Stimulated activated naive B cell treated with anti-CD40 and anti-IgM and Interleukin-4, amounts not matched to agents 10 μg/mL and 1 μg/mL and 100 μg/mL, for 72 hours (primary cell): ENCODE measurements at regions not wholly inside any gene's neighbourhood (a gene's known extent, or its start where the extent isn't known, plus 50 kb on each side); places are given as distances from the start of the nearest gene placed in this dataset.

Experiments
- ATAC-seq, 2 donors: fragments of 150-1000 bp; cut with Tn5 transposase; replicated peaks; 2 replicates each; pipeline ENCODE4 v1.10.0; 2021; ENCODE audit warnings: moderate library complexity in 1 of 2
- DNase-seq: peaks from one replicate; pipeline ENCODE4 v3.0.0; 2021
- H3K27ac Mint-ChIP-seq: one replicate; pipeline ENCODE4 v1.8.0; 2022; ENCODE audit warnings: mild to moderate bottlenecking, mixed read lengths
- H3K27me3 Mint-ChIP-seq, 2 donors: one replicate each; pipeline ENCODE4 v1.8.0; 2022; ENCODE audit warnings: mixed read lengths in 2 of 2
- H3K36me3 Mint-ChIP-seq, 2 donors: one replicate each; pipeline ENCODE4 v1.8.0; 2022; ENCODE audit warnings: mixed read lengths in 2 of 2, mild to moderate bottlenecking in 1 of 2
- H3K4me1 Mint-ChIP-seq, 2 donors: one replicate each; pipeline ENCODE4 v1.8.0; 2022; ENCODE audit warnings: mixed read lengths in 2 of 2, mild to moderate bottlenecking in 1 of 2
- H3K4me3 Mint-ChIP-seq, 2 donors: one replicate each; pipeline ENCODE4 v1.8.0; 2022; ENCODE audit warnings: mild to moderate bottlenecking in 2 of 2, mixed read lengths in 2 of 2, moderate library complexity in 1 of 2
- H3K9me3 Mint-ChIP-seq, 2 donors: one replicate each; pipeline ENCODE4 v1.8.0; 2022; ENCODE audit warnings: mixed read lengths in 2 of 2, mild to moderate bottlenecking in 1 of 2

GRCh38 chr2:65807942-65808341 lies 375.5 kb upstream of the SPRED2 start:
- H3K27ac Mint-ChIP-seq = no peak overlapping the region
- peaks cover 5 to 12% of the 10 kb centered on the region in 2 donors for H3K9me3 Mint-ChIP-seq
- ATAC-seq (no peak), DNase-seq (no peak)
- no peaks in the 10 kb centered on the region for H3K4me1 Mint-ChIP-seq
- H3K27me3 Mint-ChIP-seq = peaks cover 10 to 11% of the 10 kb centered on the region in 2 donors
- no peaks in the 10 kb centered on the region for H3K36me3 Mint-ChIP-seq
- no peak overlapping the region for H3K4me3 Mint-ChIP-seq

GRCh38 chr2:65804777-65805176 lies 372.4 kb upstream of the SPRED2 start:
- no peak overlapping the region for H3K27ac Mint-ChIP-seq
- no peak overlapping the region for H3K4me3 Mint-ChIP-seq
- peaks cover 10 to 11% of the 10 kb centered on the region in 2 donors for H3K27me3 Mint-ChIP-seq
- no peaks in the 10 kb centered on the region for H3K36me3 Mint-ChIP-seq
- H3K9me3 Mint-ChIP-seq = peaks cover 5 to 12% of the 10 kb centered on the region in 2 donors
- ATAC-seq (no peak), DNase-seq (no peak)
- H3K4me1 Mint-ChIP-seq = no peaks in the 10 kb centered on the region

- Mint-ChIP-seq H3K9me3 (peaks cover 0 to 8% of the 10 kb centered on the region in 2 donors), H3K36me3 (no peaks in the 10 kb centered on the region), H3K27ac (no peak overlapping the region), H3K27me3 (peaks cover 10 to 11% of the 10 kb centered on the region in 2 donors), H3K4me3 (no peak overlapping the region), H3K4me1 (no peaks in the 10 kb centered on the region)
- no peak for DNase-seq
- ATAC-seq = no peak
Measured at GRCh38 chr2:65802298-65802942, 370.0 kb upstream of the SPRED2 start.

GRCh38 chr2:65800998-65801397 lies 368.6 kb upstream of the SPRED2 start:
- DNase-seq (no peak), ATAC-seq (no peak)
- Mint-ChIP-seq H3K4me1 (no peaks in the 10 kb centered on the region), H3K27me3 (peaks cover 10 to 11% of the 10 kb centered on the region in 2 donors), H3K9me3 (peaks cover 0 to 7% of the 10 kb centered on the region in 2 donors), H3K4me3 (no peak overlapping the region), H3K27ac (no peak overlapping the region), H3K36me3 (no peaks in the 10 kb centered on the region)

- DNase-seq (no peak), ATAC-seq (no peak)
- H3K27me3 Mint-ChIP-seq = peaks cover 5 to 10% of the 10 kb centered on the region in 2 donors
- no peaks in the 10 kb centered on the region for H3K9me3 Mint-ChIP-seq
- no peaks in the 10 kb centered on the region for H3K36me3 Mint-ChIP-seq
- H3K27ac Mint-ChIP-seq = no peak overlapping the region
- H3K4me3 Mint-ChIP-seq = no peak overlapping the region
- H3K4me1 Mint-ChIP-seq = no peaks in the 10 kb centered on the region
Measured at GRCh38 chr2:65799141-65799854, 366.9 kb upstream of the SPRED2 start.

- no peaks in the 10 kb centered on the region for H3K9me3 Mint-ChIP-seq
Measured at GRCh38 chr2:65798641-65799040, 366.2 kb upstream of the SPRED2 start.

GRCh38 chr2:65794994-65795393 lies 362.6 kb upstream of the SPRED2 start:
- no peaks in the 10 kb centered on the region for H3K4me1 Mint-ChIP-seq
- no peaks in the 10 kb centered on the region for H3K9me3 Mint-ChIP-seq
- H3K27ac Mint-ChIP-seq = no peak overlapping the region
- DNase-seq = no peak
- no peak overlapping the region for H3K4me3 Mint-ChIP-seq
- no peaks in the 10 kb centered on the region for H3K36me3 Mint-ChIP-seq
- peaks cover 7% of the 10 kb centered on the region in 2 donors for H3K27me3 Mint-ChIP-seq
- ATAC-seq = no peak

More at GRCh38 chr2:65798641-65799040, 366.2 kb upstream of the SPRED2 start:
- no peaks in the 10 kb centered on the region for H3K4me1 Mint-ChIP-seq
- H3K4me3 Mint-ChIP-seq = no peak overlapping the region
- DNase-seq (no peak), ATAC-seq (no peak)
- no peaks in the 10 kb centered on the region for H3K36me3 Mint-ChIP-seq
- peaks cover 3 to 6% of the 10 kb centered on the region in 2 donors for H3K27me3 Mint-ChIP-seq
- H3K27ac Mint-ChIP-seq = no peak overlapping the region

GRCh38 chr2:65791404-65791975 lies 359.1 kb upstream of the SPRED2 start:
- H3K4me1 Mint-ChIP-seq = no peaks in the 10 kb centered on the region
- no peak for DNase-seq
- H3K36me3 Mint-ChIP-seq = no peaks in the 10 kb centered on the region
- ATAC-seq = no peak
- H3K27ac Mint-ChIP-seq = no peak overlapping the region
- no peaks in the 10 kb centered on the region for H3K9me3 Mint-ChIP-seq
- H3K27me3 Mint-ChIP-seq = peaks cover 17 to 19% of the 10 kb centered on the region in 2 donors
- H3K4me3 Mint-ChIP-seq = no peak overlapping the region

GRCh38 chr2:65790676-65790935 lies 358.2 kb upstream of the SPRED2 start:
- Mint-ChIP-seq H3K4me1 (no peaks in the 10 kb centered on the region), H3K9me3 (no peaks in the 10 kb centered on the region), H3K36me3 (no peaks in the 10 kb centered on the region), H3K27me3 (peaks cover 19% of the 10 kb centered on the region in 2 donors), H3K27ac (no peak overlapping the region), H3K4me3 (no peak overlapping the region)
- DNase-seq (no peak), ATAC-seq (no peak)

- ATAC-seq (no peak), DNase-seq (no peak)
- Mint-ChIP-seq H3K9me3 (no peaks in the 10 kb centered on the region), H3K4me1 (no peaks in the 10 kb centered on the region), H3K27ac (no peak overlapping the region), H3K36me3 (no peaks in the 10 kb centered on the region), H3K4me3 (no peak overlapping the region), H3K27me3 (peaks cover 19 to 24% of the 10 kb centered on the region in 2 donors)
Measured at GRCh38 chr2:65789923-65790675, 357.7 kb upstream of the SPRED2 start.

- peaks cover 19 to 24% of the 10 kb centered on the region in 2 donors for H3K27me3 Mint-ChIP-seq
- DNase-seq (no peak), ATAC-seq (no peak)
- no peaks in the 10 kb centered on the region for H3K9me3 Mint-ChIP-seq
- H3K27ac Mint-ChIP-seq = no peak overlapping the region
- no peak overlapping the region for H3K4me3 Mint-ChIP-seq
- no peaks in the 10 kb centered on the region for H3K36me3 Mint-ChIP-seq
- no peaks in the 10 kb centered on the region for H3K4me1 Mint-ChIP-seq
Measured at GRCh38 chr2:65788556-65788955, 356.2 kb upstream of the SPRED2 start.

- H3K27me3 Mint-ChIP-seq = peaks cover 19 to 29% of the 10 kb centered on the region in 2 donors
- ATAC-seq = no peak
- H3K4me1 Mint-ChIP-seq = no peaks in the 10 kb centered on the region
- DNase-seq = no peak
- no peaks in the 10 kb centered on the region for H3K36me3 Mint-ChIP-seq
- no peak overlapping the region for H3K4me3 Mint-ChIP-seq
- no peaks in the 10 kb centered on the region for H3K9me3 Mint-ChIP-seq
- H3K27ac Mint-ChIP-seq = no peak overlapping the region
Measured at GRCh38 chr2:65786765-65787164, 354.4 kb upstream of the SPRED2 start.

GRCh38 chr2:65786007-65786717 lies 353.8 kb upstream of the SPRED2 start:
- H3K27ac Mint-ChIP-seq = no peak overlapping the region
- DNase-seq (no peak), ATAC-seq (no peak)
- H3K4me1 Mint-ChIP-seq = no peaks in the 10 kb centered on the region
- H3K9me3 Mint-ChIP-seq = no peaks in the 10 kb centered on the region
- no peak overlapping the region for H3K4me3 Mint-ChIP-seq
- H3K36me3 Mint-ChIP-seq = no peaks in the 10 kb centered on the region
- peaks cover 20 to 29% of the 10 kb centered on the region in 2 donors for H3K27me3 Mint-ChIP-seq

GRCh38 chr2:65782996-65783650 lies 350.7 kb upstream of the SPRED2 start:
- H3K4me1 Mint-ChIP-seq = no peaks in the 10 kb centered on the region
- H3K4me3 Mint-ChIP-seq = no peak overlapping the region
- peaks cover 0 to 2% of the 10 kb centered on the region in 2 donors for H3K9me3 Mint-ChIP-seq
- ATAC-seq (no peak), DNase-seq (no peak)
- peaks cover 13 to 22% of the 10 kb centered on the region in 2 donors for H3K27me3 Mint-ChIP-seq
- H3K36me3 Mint-ChIP-seq = no peaks in the 10 kb centered on the region
- H3K27ac Mint-ChIP-seq = no peak overlapping the region
